ENCODE measurements at regions not wholly inside any gene's neighbourhood (a gene's known extent, or its start where the extent isn't known, plus 50 kb on each side); places are given as distances from the start of the nearest gene placed in this dataset.

DNA sequence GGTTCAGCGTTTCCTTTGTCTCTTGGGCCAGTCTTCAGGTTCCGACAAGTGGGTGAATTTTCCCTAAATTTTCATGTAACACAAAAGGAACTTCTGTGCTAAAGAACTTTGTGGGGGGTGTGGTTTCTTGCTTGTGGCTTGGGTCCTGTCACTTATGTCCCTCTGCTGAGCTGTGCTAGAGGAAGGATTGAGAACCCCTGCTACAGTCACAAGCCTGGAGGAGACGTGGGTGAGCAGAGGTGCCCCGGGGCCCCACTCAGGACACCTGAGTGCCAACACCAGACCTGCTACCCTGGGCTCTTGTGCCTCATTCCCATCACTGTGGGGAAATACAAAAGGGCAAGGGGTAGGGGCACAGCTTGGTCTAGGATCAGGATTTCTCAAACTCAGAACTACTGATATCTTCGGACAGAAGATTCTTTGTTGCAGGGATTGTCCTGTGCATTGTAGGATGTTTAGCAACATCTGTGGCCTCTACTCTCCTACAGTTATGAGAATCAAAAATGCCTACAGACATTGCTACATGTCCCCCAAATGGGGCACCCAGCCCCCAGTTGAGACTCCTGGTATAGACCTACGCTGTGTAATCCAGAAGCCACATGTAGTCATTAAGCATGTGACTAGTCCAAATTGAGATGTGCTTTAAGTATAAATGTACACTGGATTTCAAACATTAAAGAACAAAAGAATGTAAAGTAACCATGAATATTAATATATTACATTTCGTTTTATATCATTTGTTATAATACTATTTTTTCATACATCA lies 128.7 kb downstream of the LY86 start:
- no peak overlapping the region for H3K4me3 ChIP-seq (ENCODE audit: insufficient read depth, low read depth, low read length)
- no peaks in the 10 kb centered on the region for H3K36me3 ChIP-seq (replicated peaks; ENCODE audit: control insufficient read depth, insufficient read depth, low read length)
- no peak for DNase-seq
- H3K27me3 ChIP-seq (ENCODE audit: control insufficient read depth, insufficient read depth, low read length): no peaks in the 10 kb centered on the region

DNA sequence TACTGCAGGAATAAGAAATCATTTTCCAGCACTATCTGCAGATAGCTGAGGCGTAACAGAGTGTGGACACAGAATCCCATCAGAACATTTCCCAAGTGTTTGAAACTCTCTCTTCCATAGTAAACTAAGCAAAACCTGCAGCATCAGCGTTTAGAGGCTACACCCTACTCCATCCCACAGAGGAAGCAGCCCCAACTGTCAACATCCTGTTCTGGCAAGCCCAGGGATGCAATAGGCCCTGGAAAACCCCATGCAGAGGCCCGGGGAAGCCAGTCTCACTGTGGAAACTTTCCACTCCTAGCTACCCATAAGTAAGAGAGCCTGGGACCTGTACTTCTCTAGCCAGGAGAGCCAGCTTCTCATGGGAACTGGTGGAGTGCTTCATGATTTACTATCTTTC lies 129.4 kb downstream of the LY86 start:
- H3K27me3 ChIP-seq (ENCODE audit: control insufficient read depth, insufficient read depth, low read length): no peaks in the 10 kb centered on the region
- DNase-seq: no peak

DNA sequence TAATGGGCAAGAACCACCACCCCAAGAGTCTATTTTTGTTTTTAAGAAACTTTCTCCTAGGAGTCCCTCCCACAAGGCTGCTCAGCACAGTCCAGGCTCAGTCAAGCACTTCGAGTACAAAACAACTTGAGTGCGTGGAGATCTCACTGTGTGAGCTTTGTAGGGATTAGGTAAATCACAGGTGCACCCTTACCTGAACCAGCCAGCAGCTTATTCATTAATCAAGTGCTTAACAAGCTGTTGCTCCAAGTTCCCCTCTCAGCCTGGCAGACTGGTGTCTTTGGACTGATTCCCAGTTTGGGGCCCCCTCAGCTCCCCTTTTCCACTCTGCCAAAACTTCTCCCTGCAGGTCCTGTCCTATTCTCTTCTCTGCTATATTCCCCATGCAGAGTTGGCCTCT lies 133.1 kb downstream of the LY86 start:
- Histone ChIP-seq H3K36me3 (replicated peaks; ENCODE audit: control insufficient read depth, insufficient read depth, low read length) (no peaks in the 10 kb centered on the region), H3K27me3 (ENCODE audit: control insufficient read depth, insufficient read depth, low read length) (peaks cover 2% of the 10 kb centered on the region; the same call in 1 of the 2 replicates), H3K4me3 (ENCODE audit: insufficient read depth, low read depth, low read length) (no peak overlapping the region)
- DNase-seq: no peak

More for the DNA sequence above, 129.4 kb downstream of the LY86 start:
- Histone ChIP-seq H3K4me3 (ENCODE audit: insufficient read depth, low read depth, low read length) (no peak overlapping the region), H3K36me3 (replicated peaks; ENCODE audit: control insufficient read depth, insufficient read depth, low read length) (no peaks in the 10 kb centered on the region)

DNA sequence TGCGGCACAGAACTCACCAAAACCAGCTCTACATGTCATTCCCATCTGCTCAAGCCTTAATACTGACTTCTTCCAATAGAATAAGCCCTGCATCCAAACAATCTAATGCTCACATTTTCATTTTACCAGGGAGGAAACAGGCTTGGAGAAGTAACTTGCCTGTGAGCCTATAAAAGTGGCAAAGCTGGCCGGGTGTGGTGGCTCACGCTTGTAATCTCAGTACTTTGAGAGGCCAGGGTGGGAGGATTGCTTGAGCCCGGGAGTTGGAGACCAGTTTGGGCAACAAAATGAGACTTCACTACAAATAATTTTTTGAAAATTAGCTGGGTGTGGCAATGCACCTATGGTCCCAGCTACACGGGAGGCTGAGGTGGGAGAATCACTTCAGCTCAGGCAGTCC lies 133.7 kb downstream of the LY86 start:
- peaks cover 2% of the 10 kb centered on the region; the same call in 1 of the 2 replicates for H3K27me3 ChIP-seq (ENCODE audit: control insufficient read depth, insufficient read depth, low read length)
- no peak for DNase-seq
- H3K4me3 ChIP-seq (ENCODE audit: insufficient read depth, low read depth, low read length): no peak overlapping the region
- H3K36me3 ChIP-seq (replicated peaks; ENCODE audit: control insufficient read depth, insufficient read depth, low read length): no peaks in the 10 kb centered on the region

DNA sequence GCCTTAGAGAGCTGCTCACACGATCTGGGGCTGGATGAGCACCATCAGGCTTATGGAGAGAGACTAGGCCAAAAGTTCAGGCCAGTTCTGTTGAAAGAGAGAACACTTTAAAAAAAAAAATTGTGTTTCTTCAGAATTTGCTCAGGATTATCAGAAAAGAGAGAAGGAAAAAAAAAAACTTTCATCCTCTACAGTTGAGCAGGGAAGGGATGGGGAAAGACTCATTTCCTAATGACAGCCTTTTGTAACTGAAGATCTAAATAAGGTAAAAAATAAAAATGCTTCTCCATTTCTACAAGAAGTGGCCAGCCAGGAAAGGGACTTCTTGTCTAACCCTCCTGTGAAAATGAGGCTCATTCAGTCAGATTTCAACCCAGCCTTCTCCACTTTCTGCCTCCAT lies 134.8 kb downstream of the LY86 start:
- peaks cover 2% of the 10 kb centered on the region; the same call in 1 of the 2 replicates for H3K27me3 ChIP-seq (ENCODE audit: control insufficient read depth, insufficient read depth, low read length)
- H3K36me3 ChIP-seq (replicated peaks; ENCODE audit: control insufficient read depth, insufficient read depth, low read length): no peaks in the 10 kb centered on the region
- no peak overlapping the region for H3K4me3 ChIP-seq (ENCODE audit: insufficient read depth, low read depth, low read length)
- DNase-seq: no peak

DNA sequence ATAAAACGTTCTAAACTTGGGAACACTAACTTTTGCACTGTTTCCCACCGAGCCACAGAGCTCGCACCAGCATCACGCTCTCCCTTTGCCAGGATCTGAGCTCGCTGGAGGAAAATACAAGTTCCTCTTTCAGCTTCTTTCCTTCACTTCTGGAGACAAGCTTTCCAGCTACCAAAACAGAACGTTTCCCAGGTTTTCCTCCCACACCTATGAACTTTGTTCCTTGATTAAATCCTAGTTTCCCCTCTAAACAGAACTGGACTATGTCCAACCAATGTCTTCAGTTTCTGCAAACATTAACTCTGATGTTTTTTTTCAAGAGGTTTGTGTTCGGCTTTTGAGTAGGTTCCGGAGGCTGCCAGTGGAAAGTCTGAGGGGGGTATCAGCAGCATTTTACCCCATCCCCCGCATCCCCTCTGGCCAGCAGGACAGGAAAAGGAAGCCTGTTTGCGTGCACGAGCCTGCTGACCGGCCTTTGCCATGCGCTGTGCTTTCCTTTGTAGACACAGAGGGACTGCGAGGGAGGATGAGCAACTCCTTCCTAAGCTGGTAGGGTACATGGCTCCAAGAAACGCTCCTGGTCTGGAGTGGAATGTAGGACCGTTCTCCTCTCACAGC lies 135.5 kb downstream of the LY86 start:
- peak; percentile 73 for DNase-seq
- no peaks in the 10 kb centered on the region for H3K36me3 ChIP-seq (replicated peaks; ENCODE audit: control insufficient read depth, insufficient read depth, low read length)
- H3K27me3 ChIP-seq (ENCODE audit: control insufficient read depth, insufficient read depth, low read length): peaks cover 2% of the 10 kb centered on the region; the same call in 1 of the 2 replicates
- no peak overlapping the region for H3K4me3 ChIP-seq (ENCODE audit: insufficient read depth, low read depth, low read length)

DNA sequence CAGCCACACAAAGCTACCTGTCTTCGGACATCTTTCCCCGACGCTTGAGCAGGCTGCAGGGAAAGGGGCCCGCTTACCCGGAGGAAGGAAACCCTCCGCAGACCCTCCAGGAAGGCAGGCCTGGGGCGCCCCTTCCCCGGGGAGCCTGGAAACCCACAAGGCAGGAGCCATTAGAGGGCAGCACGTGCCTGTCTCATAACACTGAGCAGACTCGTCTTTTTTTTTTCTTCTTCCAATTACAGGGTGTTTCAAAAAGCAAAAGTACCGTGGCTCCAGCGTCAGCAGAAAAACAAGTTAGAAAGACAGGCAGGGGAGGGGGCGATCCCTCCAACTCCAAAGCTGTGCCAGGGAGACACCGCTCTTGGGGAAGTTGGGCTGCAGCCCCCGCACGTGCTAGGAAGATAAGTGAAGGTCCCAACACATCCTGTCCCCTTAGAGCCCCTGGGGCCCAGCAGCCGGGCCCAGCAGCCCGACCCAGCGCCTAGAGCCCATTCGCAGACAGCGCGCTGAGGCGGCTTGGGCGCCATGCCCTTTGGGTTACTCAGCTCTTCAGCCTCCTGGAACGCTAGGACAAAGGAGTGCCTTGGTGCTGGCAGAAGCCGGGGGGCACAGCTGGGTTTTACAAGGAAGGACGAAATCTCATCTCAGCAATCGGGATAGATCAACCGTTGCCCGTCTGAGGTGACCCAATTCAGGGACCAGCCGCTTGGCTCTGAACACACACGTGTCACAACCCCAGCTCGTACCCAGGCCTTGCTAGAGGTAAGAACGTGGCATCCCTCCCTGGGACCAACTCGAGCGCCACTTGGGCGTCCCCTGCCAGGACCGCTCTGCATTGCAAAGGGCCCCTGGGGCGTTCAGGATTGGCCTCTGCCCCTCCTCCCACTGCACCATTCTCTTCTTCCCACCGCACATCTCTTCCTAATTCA lies 136.3 kb downstream of the LY86 start:
- Histone ChIP-seq H3K27me3 (ENCODE audit: control insufficient read depth, insufficient read depth, low read length) (peaks cover 2% of the 10 kb centered on the region; the same call in 1 of the 2 replicates), H3K4me3 (ENCODE audit: insufficient read depth, low read depth, low read length) (peak overlapping the region; percentile 16; the same call in 1 of the 2 replicates), H3K36me3 (replicated peaks; ENCODE audit: control insufficient read depth, insufficient read depth, low read length) (no peaks in the 10 kb centered on the region)

DNA sequence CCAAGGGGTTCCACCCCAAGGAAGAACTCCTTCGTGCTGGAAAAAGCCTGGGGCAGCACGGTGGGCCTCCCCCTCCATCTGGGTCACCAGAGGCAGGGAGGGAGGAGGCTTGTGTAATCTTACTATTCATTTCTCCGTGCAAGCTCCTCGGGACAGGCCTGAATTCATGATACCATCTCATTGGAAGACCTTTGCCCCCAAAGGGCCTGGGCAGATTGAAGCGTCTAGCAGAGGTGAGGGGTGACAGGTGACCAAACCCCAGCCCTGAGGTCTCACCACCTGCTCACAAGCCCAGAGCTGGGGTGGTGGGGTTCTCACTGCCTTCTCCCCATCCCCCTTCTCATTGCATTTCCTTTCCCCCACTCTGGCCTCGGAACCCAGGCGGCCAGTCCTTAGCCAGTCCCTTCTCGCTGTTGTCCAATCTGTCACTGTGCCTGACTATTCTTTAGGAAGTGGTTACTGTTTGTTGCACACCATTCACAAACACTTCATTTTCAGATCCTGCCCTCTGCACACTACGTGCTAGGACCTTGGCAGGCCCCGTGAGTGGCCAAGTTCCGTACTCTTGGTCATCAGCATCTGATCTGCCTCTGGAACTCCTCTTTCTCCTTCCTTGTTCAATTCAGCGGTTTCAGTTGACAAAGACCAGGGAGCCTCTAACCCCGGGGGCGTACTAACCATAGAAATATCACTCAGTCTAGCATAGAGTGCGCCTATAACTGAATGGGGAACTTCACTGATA lies 137.1 kb downstream of the LY86 start:
- no peak for DNase-seq
- no peak overlapping the region; the same call in 1 of the 2 replicates for H3K4me3 ChIP-seq (ENCODE audit: insufficient read depth, low read depth, low read length)
- H3K36me3 ChIP-seq (replicated peaks; ENCODE audit: control insufficient read depth, insufficient read depth, low read length): no peaks in the 10 kb centered on the region
- peaks cover 2% of the 10 kb centered on the region; the same call in 1 of the 2 replicates for H3K27me3 ChIP-seq (ENCODE audit: control insufficient read depth, insufficient read depth, low read length)

More for the DNA sequence above, 136.3 kb downstream of the LY86 start:
- DNase-seq: peak; percentile 82

DNA sequence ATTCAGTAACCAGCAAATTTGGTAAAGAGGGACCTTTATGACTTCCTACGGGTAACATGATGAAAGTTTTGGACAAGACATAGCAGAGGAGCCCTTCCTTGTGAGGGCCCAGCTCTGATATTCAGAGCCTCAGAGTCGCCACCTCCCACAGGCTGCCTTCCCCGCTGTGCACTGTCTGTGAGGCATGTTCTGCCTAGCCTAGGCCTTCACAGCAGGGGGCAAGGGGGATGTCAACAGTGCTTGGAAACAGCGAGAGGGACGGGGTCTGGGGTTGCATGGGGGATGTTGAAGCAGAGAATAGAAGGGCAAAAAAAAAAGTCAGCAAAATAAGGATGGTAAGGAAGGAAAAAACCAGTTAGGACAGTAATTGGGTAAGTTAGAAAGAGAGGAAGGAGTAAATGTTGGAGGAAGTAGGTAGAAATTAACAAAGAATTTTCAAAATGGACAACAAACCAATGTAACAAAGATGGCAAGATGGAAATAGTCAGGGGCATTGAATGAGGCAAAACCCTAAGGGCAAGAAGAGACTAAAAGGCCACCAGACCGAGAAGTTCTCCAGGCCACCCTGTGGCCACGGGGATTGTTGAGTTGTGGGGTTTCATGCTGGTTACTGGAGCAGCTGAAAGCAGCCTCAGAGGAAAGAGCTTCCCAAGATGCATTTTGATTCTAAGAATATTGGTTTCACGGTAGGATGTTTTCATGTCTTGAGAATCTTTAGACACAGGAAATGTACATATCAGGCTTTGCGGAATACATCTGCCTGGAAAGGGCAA lies 139.8 kb downstream of the LY86 start:
- DNase-seq: peak; percentile 41
- Histone ChIP-seq H3K4me3 (ENCODE audit: insufficient read depth, low read depth, low read length) (no peak overlapping the region), H3K36me3 (replicated peaks; ENCODE audit: control insufficient read depth, insufficient read depth, low read length) (no peaks in the 10 kb centered on the region), H3K27me3 (ENCODE audit: control insufficient read depth, insufficient read depth, low read length) (peaks cover 2% of the 10 kb centered on the region; the same call in 1 of the 2 replicates)

DNA sequence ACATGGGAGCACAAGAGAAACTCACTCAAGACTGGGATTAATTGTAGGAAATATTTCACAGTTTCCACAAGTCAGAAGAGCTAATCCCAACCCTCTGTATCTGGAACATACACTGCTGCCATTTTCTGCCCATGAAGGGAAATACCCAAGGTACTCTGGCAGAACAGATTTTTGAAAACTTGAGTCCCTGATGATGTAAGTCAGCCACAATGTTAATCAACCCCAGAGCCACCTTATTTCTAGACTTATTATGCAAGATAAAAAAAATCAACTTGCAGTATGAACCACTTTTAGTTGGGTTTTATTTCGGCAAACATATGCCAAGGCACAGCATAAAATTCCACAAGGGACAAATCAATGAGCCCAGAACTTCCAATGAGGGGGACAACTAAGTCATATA lies 141.5 kb downstream of the LY86 start:
- no peak for DNase-seq
- H3K4me3 ChIP-seq (ENCODE audit: insufficient read depth, low read depth, low read length): no peak overlapping the region
- peaks cover 1% of the 10 kb centered on the region; the same call in 1 of the 2 replicates for H3K27me3 ChIP-seq (ENCODE audit: control insufficient read depth, insufficient read depth, low read length)
- H3K36me3 ChIP-seq (replicated peaks; ENCODE audit: control insufficient read depth, insufficient read depth, low read length): no peaks in the 10 kb centered on the region

DNA sequence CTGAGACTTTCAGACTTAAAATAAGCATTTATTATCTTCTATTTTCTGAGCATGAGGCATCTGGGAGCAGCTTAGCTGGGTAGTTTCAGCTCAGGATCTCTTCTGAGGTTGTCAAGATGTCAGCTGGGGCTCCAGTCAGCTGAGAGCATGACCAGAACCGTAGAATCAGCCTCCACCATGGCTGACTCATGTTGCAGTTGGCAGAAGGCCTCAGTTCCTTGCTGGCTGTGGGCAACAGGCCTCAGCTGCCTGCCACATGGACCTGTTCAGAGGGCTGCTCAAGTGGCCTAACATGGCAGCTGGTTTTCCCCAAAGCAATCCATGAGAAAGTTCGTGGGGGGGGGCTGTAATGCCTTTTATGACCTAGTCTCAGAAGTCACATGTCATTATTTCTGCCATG lies 142.3 kb downstream of the LY86 start:
- Histone ChIP-seq H3K4me3 (ENCODE audit: insufficient read depth, low read depth, low read length) (no peak overlapping the region), H3K36me3 (replicated peaks; ENCODE audit: control insufficient read depth, insufficient read depth, low read length) (no peaks in the 10 kb centered on the region), H3K27me3 (ENCODE audit: control insufficient read depth, insufficient read depth, low read length) (no peaks in the 10 kb centered on the region)
- no peak for DNase-seq

DNA sequence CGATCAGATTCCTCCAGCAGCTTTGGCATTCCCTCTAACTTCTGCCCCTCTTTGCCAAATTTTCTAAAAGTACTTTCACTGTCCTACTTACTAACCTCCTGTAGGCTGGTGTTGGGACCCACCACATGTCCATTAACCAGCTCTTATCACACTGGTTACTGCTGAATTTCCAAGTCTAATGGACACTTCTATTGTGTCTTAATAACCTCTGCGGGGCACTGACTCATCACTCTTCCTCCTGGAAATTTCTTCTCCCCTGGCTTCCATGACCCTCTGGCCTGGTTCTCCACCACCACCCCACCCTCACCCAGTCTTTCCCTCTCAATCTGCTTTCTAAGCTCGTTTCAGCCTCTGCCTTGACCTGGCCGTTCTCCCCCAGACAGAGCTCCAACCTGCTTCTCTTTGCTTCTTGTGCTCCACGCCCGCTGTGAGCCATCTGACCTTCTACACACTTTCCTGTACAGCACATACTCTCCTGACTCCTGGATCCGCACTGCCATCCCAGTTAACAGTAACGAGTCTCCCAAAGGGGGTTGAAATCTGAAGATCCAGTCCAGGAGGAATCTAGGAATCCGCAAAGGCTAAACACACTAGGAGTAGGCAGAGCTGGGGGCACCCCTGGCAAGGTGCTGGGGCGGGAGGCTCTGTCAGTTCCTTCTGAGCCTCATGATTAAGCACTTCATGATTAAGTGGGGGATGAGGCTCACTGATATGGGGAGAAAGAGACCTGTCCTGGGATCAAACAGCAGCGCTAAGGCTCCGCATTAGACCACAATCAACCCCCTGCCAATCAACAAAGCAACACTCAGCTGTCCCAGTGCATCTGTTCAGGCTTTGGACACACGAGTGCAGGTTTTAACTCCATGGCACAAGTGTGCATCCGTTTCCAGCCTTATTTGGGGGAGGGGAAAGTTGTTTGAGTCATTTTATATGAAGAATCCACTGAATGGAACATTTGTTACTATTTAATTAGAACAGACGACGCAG lies 146.3 kb downstream of the LY86 start:
- no peak for DNase-seq
- Histone ChIP-seq H3K27me3 (ENCODE audit: control insufficient read depth, insufficient read depth, low read length) (no peaks in the 10 kb centered on the region), H3K4me3 (ENCODE audit: insufficient read depth, low read depth, low read length) (no peak overlapping the region), H3K36me3 (replicated peaks; ENCODE audit: control insufficient read depth, insufficient read depth, low read length) (no peaks in the 10 kb centered on the region)
